Endothelial cell of umbilical vein (primary cell): ENCODE measurements at regions not wholly inside any gene's neighbourhood (a gene's known extent, or its start where the extent isn't known, plus 50 kb on each side); places are given as distances from the start of the nearest gene placed in this dataset.

Experiments
- BruUV-seq: library from RNA; stranded (reverse); fragments of 400-500 nt; replicated peaks from 2 replicates; lab custom pipeline; 2021; lab: Mats Ljungman, UMichigan
- CTCF ChIA-PET: fragments of 300-600, 350-600 bp; sonication (Branson Sonifier 250); formaldehyde crosslinking; loops from one replicate; lab custom pipeline; 2021; ENCODE audit warnings: antibody characterized with exemption, inconsistent platforms; lab: Charles Lee
- POLR2A ChIA-PET: fragments of 300-600, 350-600 bp; sonication (Branson Sonifier 250); formaldehyde crosslinking; loops from one replicate; lab custom pipeline; 2021; ENCODE audit warnings: antibody characterized with exemption, inconsistent platforms; lab: Charles Lee
- DNase-seq: peaks from one replicate; pipeline ENCODE4 v3.0.0-alpha.2; 2011; ENCODE audit warnings: low read depth, low spot score
- FAIRE-seq: peaks from 2 replicates; lab custom pipeline; 2011; peaks lifted over from hg19 to GRCh38; lab: Jason Lieb, UNC
- H2AFZ ChIP-seq: 2 replicates; pipeline ENCODE4 v1.6.0; 2012; ENCODE audit warnings: low read depth, low read length, control low read depth, inconsistent platforms
- H3K27ac ChIP-seq: 2 replicates; pipeline ENCODE4 v1.5.1; 2011; ENCODE audit warnings: low read depth, mild to moderate bottlenecking, control low read depth, low read length, moderate library complexity; ENCODE audit not compliant: insufficient read depth
- H3K27me3 ChIP-seq, 2 experiments: 2 replicates each; pipeline versions ENCODE4 v1.6.0 to v1.6.1; 2011; ENCODE audit warnings: low read length in 2 of 2, mixed read lengths in 1 of 2; ENCODE audit not compliant: control insufficient read depth in 2 of 2, insufficient read depth in 2 of 2
- H3K36me3 ChIP-seq, 2 experiments: 2 replicates in 1 of 2; 3 replicates in 1 of 2; pipeline ENCODE4 v1.5.1; 2011; ENCODE audit warnings: low read length in 2 of 2, mild to moderate bottlenecking in 1 of 2, moderate library complexity in 1 of 2; ENCODE audit not compliant: control insufficient read depth in 2 of 2, insufficient read depth in 2 of 2; ENCODE audit errors: extremely low read depth in 1 of 2
- H3K4me1 ChIP-seq: 3 replicates; pipeline ENCODE4 v1.5.1; 2011; ENCODE audit warnings: mild to moderate bottlenecking, low read length; ENCODE audit not compliant: control insufficient read depth, insufficient read depth; ENCODE audit errors: extremely low read depth
- H3K4me2 ChIP-seq: 2 replicates; pipeline ENCODE4 v1.6.1; 2011; ENCODE audit warnings: low read length, control low read depth, mixed read lengths; ENCODE audit not compliant: insufficient read depth
- H3K4me3 ChIP-seq, 3 experiments: fragments of 200-600 bp in 1 of 3; sonication (generic), shearing (Covaris generic) in 1 of 3; replicated peaks in 1 of 3; 2 replicates each; pipeline ENCODE4 v1.5.1; 2011 to 2016; ENCODE audit warnings: control low read depth in 3 of 3, low read length in 3 of 3, mild to moderate bottlenecking in 2 of 3, inconsistent platforms in 1 of 3, low read depth in 1 of 3, moderate library complexity in 1 of 3; ENCODE audit not compliant: insufficient read depth in 1 of 3
- H3K79me2 ChIP-seq: 2 replicates; pipeline ENCODE4 v1.6.0; 2012; ENCODE audit warnings: low read length, inconsistent platforms; ENCODE audit not compliant: control insufficient read depth, insufficient read depth
- H3K9ac ChIP-seq: replicated peaks from 2 replicates; pipeline ENCODE3; 2011; ENCODE audit warnings: low read length, control low read depth; ENCODE audit not compliant: insufficient read depth; ENCODE audit errors: extremely low read depth
- H3K9me1 ChIP-seq: replicated peaks from 3 replicates; pipeline ENCODE4 v1.6.0; 2011; ENCODE audit warnings: mild to moderate bottlenecking, low read length; ENCODE audit not compliant: control insufficient read depth, insufficient read depth; ENCODE audit errors: extremely low read depth
- H3K9me3 ChIP-seq: replicated peaks from 2 replicates; pipeline ENCODE4 v1.5.1; 2012; ENCODE audit warnings: low read length, inconsistent platforms; ENCODE audit not compliant: control insufficient read depth, insufficient read depth
- H4K20me1 ChIP-seq: replicated peaks from 2 replicates; pipeline ENCODE3; 2011; ENCODE audit warnings: mild to moderate bottlenecking, low read length; ENCODE audit not compliant: control insufficient read depth, insufficient read depth; ENCODE audit errors: extremely low read depth
- CTCF ChIP-seq, 2 donors: IDR thresholded peaks; 1 replicate in 1 of 2; 2 replicates in 1 of 2; pipeline ENCODE4 v1.5.1; 2011; ENCODE audit warnings: low read length in 2 of 2, mild to moderate bottlenecking in 2 of 2, moderate library complexity in 2 of 2, control low read depth in 1 of 2, inconsistent platforms in 1 of 2, low read depth in 1 of 2; ENCODE audit not compliant: insufficient read depth in 1 of 2; ENCODE audit errors: extremely low read depth in 1 of 2
- EZH2 ChIP-seq: IDR thresholded peaks from 2 replicates; pipeline ENCODE4 v1.6.1; 2012; ENCODE audit warnings: borderline replicate concordance, low read depth, mild to moderate bottlenecking, moderate library complexity, low read length, inconsistent platforms; ENCODE audit not compliant: severe bottlenecking
- JUN ChIP-seq: IDR thresholded peaks from 2 replicates; pipeline ENCODE4 v1.6.1; 2011; ENCODE audit warnings: borderline replicate concordance, low read depth; ENCODE audit not compliant: insufficient read length, insufficient read depth
- MAX ChIP-seq: IDR thresholded peaks from 2 replicates; pipeline ENCODE4 v1.6.1; 2011; ENCODE audit not compliant: insufficient read depth, insufficient read length
- MYC ChIP-seq: IDR thresholded peaks from one replicate; pipeline ENCODE4 v1.6.1; 2011; ENCODE audit warnings: mild to moderate bottlenecking, low read depth, low read length
- POLR2AphosphoS5 ChIP-seq: IDR thresholded peaks from 2 replicates; pipeline ENCODE4 v1.6.1; 2012; ENCODE audit warnings: low read depth, mild to moderate bottlenecking, control low read depth, low read length, moderate library complexity; ENCODE audit not compliant: insufficient read depth
- dilution Hi-C: fragments of 300-500 bp; cut with MboI; formaldehyde crosslinking; loops from one replicate; pipeline ENCODE4 v1.15.0; 2019; ENCODE audit warnings: low sequenced_read_pairs; ENCODE audit not compliant: extremely low pct_ligation_motif_present
- intact Hi-C: fragments of 100-400 bp; cut with micrococcal nuclease; formaldehyde crosslinking; loops from one replicate; pipeline ENCODE4 v1.10.0; 2022

DNA sequence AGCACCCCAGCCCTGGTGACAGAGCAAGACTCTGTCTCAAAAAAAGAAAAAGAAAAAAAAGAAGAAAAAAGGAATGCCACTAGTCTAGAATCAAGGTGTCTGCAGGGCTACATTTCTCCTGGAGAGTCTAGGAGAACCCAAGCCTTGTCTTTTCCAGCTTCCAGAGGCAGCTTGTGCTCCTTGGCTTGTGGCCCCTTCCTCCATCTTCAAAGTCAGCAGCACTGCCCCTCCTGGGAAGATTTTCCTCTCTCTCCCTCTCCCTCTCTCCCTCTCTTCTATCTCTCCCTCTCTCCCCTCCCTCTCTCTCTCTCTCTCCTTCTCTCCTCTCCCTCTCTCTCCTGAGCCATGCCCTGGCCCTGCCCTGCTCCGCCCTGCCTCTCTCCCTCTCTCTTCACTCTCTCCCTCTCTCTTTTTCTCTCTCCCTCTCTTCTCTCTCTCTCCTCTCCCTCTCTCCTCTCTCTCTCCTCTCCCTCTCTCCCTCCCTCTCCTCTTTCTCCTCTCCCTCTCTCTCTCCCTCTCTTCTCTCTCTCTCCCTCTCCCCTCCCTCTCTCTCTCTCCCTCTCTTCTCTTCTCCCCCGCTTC is 97.7 kb upstream of the FGF3 start:
- no peak overlapping the region for H3K27ac ChIP-seq
- no peaks in the 10 kb centered on the region for H4K20me1 ChIP-seq
- H3K9ac ChIP-seq, result no peak overlapping the region
- H3K27me3 ChIP-seq, result peaks cover 1 to 6% of the 10 kb centered on the region in 2 experiments
- BruUV-seq, result no TSS peak
- intact Hi-C loops, result loop anchor here (10.0 kb wide), 1 partner anchor 558 kb away; no protein-coding TSS in a partner anchor
- TF ChIP-seq MYC, result no peak
- TF ChIP-seq CTCF (IDR thresholded peaks at IDR 0.05; ENCODE audit: extremely low read depth in 1 of 2, insufficient read depth in 1 of 2, low read depth in 1 of 2, low read length in 2 of 2), result no peak
- TF ChIP-seq POLR2AphosphoS5, result no peak
- peaks cover 11% of the 10 kb centered on the region for H3K4me1 ChIP-seq
- no peak overlapping the region for H2AFZ ChIP-seq
- no peak overlapping the region for H3K4me2 ChIP-seq
- H3K36me3 ChIP-seq, result no peaks in the 10 kb centered on the region
- no peaks in the 10 kb centered on the region for H3K9me3 ChIP-seq
- ChIA-PET CTCF (interaction anchor here (1.2 to 3.2 kb wide), 6 partner anchors 12 to 280 kb away, joined by 3 to 70 read pairs (median 24); no protein-coding TSS in a partner anchor), POLR2A (interaction anchor here (0.7 kb wide), 1 partner anchor 282 kb away, joined by 12 read pairs; no protein-coding TSS in a partner anchor)
- H3K79me2 ChIP-seq, result no peaks in the 10 kb centered on the region
- H3K9me1 ChIP-seq, result no peaks in the 10 kb centered on the region
- dilution Hi-C loops, result loop anchor here (25.0 kb wide), 1 partner anchor 270 kb away; no protein-coding TSS in a partner anchor
- DNase-seq, result no peak
- FAIRE-seq, result no peak
- H3K4me3 ChIP-seq, result no peak overlapping the region

DNA sequence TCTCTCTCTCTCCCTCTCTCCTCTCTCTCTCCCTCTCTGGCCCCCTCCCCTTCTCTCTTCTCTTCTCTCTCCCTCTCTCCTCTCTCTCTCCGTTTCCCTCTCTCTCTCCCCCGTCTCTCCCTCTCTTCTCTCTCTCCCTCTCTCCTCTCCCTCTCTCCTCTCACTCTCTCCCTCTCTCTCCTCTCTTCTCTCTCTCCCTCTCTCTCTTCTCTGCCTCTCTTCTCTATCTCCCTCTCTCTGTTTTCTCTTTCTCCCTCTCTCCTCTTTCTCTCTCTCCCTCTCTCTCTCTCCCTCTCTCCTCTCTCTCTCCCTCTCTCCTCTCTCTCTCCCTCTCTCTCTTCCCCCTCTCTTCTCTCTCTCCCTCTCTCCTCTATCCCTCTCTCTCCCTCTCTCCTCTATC is 98.3 kb upstream of the FGF3 start:
- Histone ChIP-seq H3K4me2 (no peak overlapping the region), H3K27me3 (peaks cover 1 to 6% of the 10 kb centered on the region in 2 experiments), H3K9me3 (no peaks in the 10 kb centered on the region), H3K27ac (no peak overlapping the region), H3K9me1 (no peaks in the 10 kb centered on the region), H2AFZ (no peak overlapping the region), H3K36me3 (no peaks in the 10 kb centered on the region), H3K4me1 (peaks cover 11% of the 10 kb centered on the region), H3K79me2 (no peaks in the 10 kb centered on the region), H3K9ac (no peak overlapping the region), H4K20me1 (no peaks in the 10 kb centered on the region), H3K4me3 (no peak overlapping the region)
- intact Hi-C loops (loop anchor here (10.0 kb wide), 1 partner anchor 557 kb away; no protein-coding TSS in a partner anchor), dilution Hi-C loops (loop anchor here (25.0 kb wide), 1 partner anchor 270 kb away; no protein-coding TSS in a partner anchor)
- no TSS peak for BruUV-seq
- DNase-seq (no peak), FAIRE-seq (no peak)
- POLR2A ChIA-PET, result no interaction called here
- no peak for TF ChIP-seq EZH2
- TF ChIP-seq JUN, result no peak
- no peak for TF ChIP-seq MYC
- no peak for TF ChIP-seq POLR2AphosphoS5
- no peak for TF ChIP-seq MAX
- TF ChIP-seq CTCF (IDR thresholded peaks at IDR 0.05; ENCODE audit: extremely low read depth in 1 of 2, insufficient read depth in 1 of 2, low read depth in 1 of 2, low read length in 2 of 2), result no peak
- CTCF ChIA-PET, result interaction anchor here (0.5 to 5.4 kb wide), 12 partner anchors 7 to 279 kb away, joined by 4 to 60 read pairs (median 10); no protein-coding TSS in a partner anchor
